Mesendoderm (in vitro differentiated cells): ENCODE measurements at regions not wholly inside any gene's neighbourhood (a gene's known extent, or its start where the extent isn't known, plus 50 kb on each side); places are given as distances from the start of the nearest gene placed in this dataset.
"Not testable (repeated sequence)": the region's sequence is repeated elsewhere in the genome, so short reads cannot be mapped to it uniquely, and the experiment has no call there.

Experiments used
- DNase-seq: peaks from one replicate; pipeline ENCODE4 v3.0.0; 2013
- H2AK5ac ChIP-seq: 2 replicates; pipeline ENCODE4 v1.6.1; 2013; ENCODE audit warnings: low read length, inconsistent platforms
- H2BK120ac ChIP-seq: 2 replicates; pipeline ENCODE4 v1.6.1; 2013; ENCODE audit warnings: low read depth, mild to moderate bottlenecking, low read length, moderate library complexity, mixed read lengths
- H2BK15ac ChIP-seq: replicated peaks from 2 replicates; pipeline ENCODE4 v1.6.1; 2013; ENCODE audit warnings: low read depth, mild to moderate bottlenecking, moderate library complexity
- H2BK5ac ChIP-seq: 2 replicates; pipeline ENCODE4 v1.6.1; 2013; ENCODE audit warnings: low read length, inconsistent platforms
- H3K18ac ChIP-seq: 2 replicates; pipeline ENCODE4 v1.6.1; 2013; ENCODE audit warnings: mild to moderate bottlenecking, low read length, mixed read lengths
- H3K23ac ChIP-seq: one replicate; pipeline ENCODE4 v1.6.1; 2013; ENCODE audit warnings: low read length
- H3K27ac ChIP-seq: 2 replicates; pipeline ENCODE4 v1.5.1; 2013; ENCODE audit warnings: low read depth, mild to moderate bottlenecking, inconsistent platforms, low read length, moderate library complexity
- H3K27me3 ChIP-seq: 2 replicates; pipeline ENCODE4 v1.6.1; 2013; ENCODE audit warnings: low read length, control low read depth, mild to moderate bottlenecking, inconsistent platforms; ENCODE audit not compliant: insufficient read depth, poor library complexity
- H3K36me3 ChIP-seq: 2 replicates; pipeline ENCODE4 v1.6.1; 2013; ENCODE audit warnings: low read length, inconsistent platforms; ENCODE audit not compliant: control insufficient read depth, insufficient read depth
- H3K4ac ChIP-seq: one replicate; pipeline ENCODE4 v1.6.1; 2013; ENCODE audit warnings: low read depth, mild to moderate bottlenecking, low read length, moderate library complexity
- H3K4me1 ChIP-seq: 2 replicates; pipeline ENCODE4 v1.6.1; 2013; ENCODE audit warnings: low read depth, low read length, inconsistent platforms; ENCODE audit not compliant: control insufficient read depth
- H3K4me2 ChIP-seq: 2 replicates; pipeline ENCODE4 v1.6.1; 2013; ENCODE audit warnings: low read length
- H3K4me3 ChIP-seq: 2 replicates; pipeline ENCODE4 v1.5.1; 2013; ENCODE audit warnings: mild to moderate bottlenecking, low read length
- H3K56ac ChIP-seq: one replicate; pipeline ENCODE4 v1.6.1; 2013; ENCODE audit warnings: low read length
- H3K79me1 ChIP-seq: 2 replicates; pipeline ENCODE4 v1.6.1; 2013; ENCODE audit warnings: low read length, inconsistent platforms
- H3K79me2 ChIP-seq: 2 replicates; pipeline ENCODE4 v1.6.1; 2013; ENCODE audit warnings: mild to moderate bottlenecking, low read length; ENCODE audit not compliant: control insufficient read depth, insufficient read depth
- H3K9ac ChIP-seq: 2 replicates; pipeline ENCODE4 v1.6.1; 2013; ENCODE audit warnings: low read length, inconsistent platforms
- H4K5ac ChIP-seq: one replicate; pipeline ENCODE4 v1.6.1; 2013; ENCODE audit warnings: low read length
- H4K8ac ChIP-seq: one replicate; pipeline ENCODE4 v1.6.1; 2013; ENCODE audit warnings: low read depth, mild to moderate bottlenecking, control low read depth, low read length, moderate library complexity
- WGBS: extraction: QIAGEN DNeasy Blood & Tissue Kit; methylation state at CpG from one replicate; pipeline ENCODE4 v1.1.7; 2013; ENCODE audit warnings: low lambda C conversion rate, missing lambda C conversion rate; ENCODE audit not compliant: insufficient coverage; ENCODE audit errors: extremely low coverage; 5-methylcytosine and 5-hydroxymethylcytosine counted together

- not testable (repeated sequence) for H3K79me1 ChIP-seq, H3K27ac ChIP-seq, H3K79me2 ChIP-seq, H4K5ac ChIP-seq, H3K18ac ChIP-seq, H3K4me2 ChIP-seq, DNase-seq, H2BK120ac ChIP-seq, H3K56ac ChIP-seq, H3K4me3 ChIP-seq, H3K9ac ChIP-seq, H3K23ac ChIP-seq, H2AK5ac ChIP-seq, H4K8ac ChIP-seq, H3K4ac ChIP-seq, H2BK5ac ChIP-seq, H2BK15ac ChIP-seq, H3K27me3 ChIP-seq, H3K4me1 ChIP-seq, H3K36me3 ChIP-seq
Measured at GRCh38 chr12:89191597-89191996, 160.7 kb downstream of the DUSP6 start.

GRCh38 chr12:89189448-89189847 is 162.9 kb downstream of the DUSP6 start:
- no peak overlapping the region for H3K27ac ChIP-seq
- no peaks in the 10 kb centered on the region for H3K79me1 ChIP-seq
- no peaks in the 10 kb centered on the region for H3K27me3 ChIP-seq
- H4K8ac ChIP-seq: no peak overlapping the region
- H3K23ac ChIP-seq: no peak overlapping the region
- no peak overlapping the region for H2BK15ac ChIP-seq
- no peaks in the 10 kb centered on the region for H3K4me1 ChIP-seq
- no peaks in the 10 kb centered on the region for H3K79me2 ChIP-seq
- no peak for DNase-seq
- H2BK120ac ChIP-seq: no peak overlapping the region
- no peak overlapping the region for H3K4ac ChIP-seq
- no peak overlapping the region for H3K56ac ChIP-seq
- no peaks in the 10 kb centered on the region for H3K36me3 ChIP-seq
- WGBS: no CpG with 5 or more reads among the region's 1 CpG
- H2BK5ac ChIP-seq: no peak overlapping the region
- H2AK5ac ChIP-seq: no peak overlapping the region
- H3K9ac ChIP-seq: no peak overlapping the region
- H3K4me2 ChIP-seq: no peak overlapping the region
- H3K4me3 ChIP-seq: no peak overlapping the region
- no peak overlapping the region for H3K18ac ChIP-seq
- H4K5ac ChIP-seq: no peak overlapping the region

- no peaks in the 10 kb centered on the region for H3K4me1 ChIP-seq
- no peak overlapping the region for H2AK5ac ChIP-seq
- no peak overlapping the region for H2BK15ac ChIP-seq
- H3K79me1 ChIP-seq: no peaks in the 10 kb centered on the region
- no peak overlapping the region for H3K56ac ChIP-seq
- H3K4me2 ChIP-seq: no peak overlapping the region
- no peak overlapping the region for H4K5ac ChIP-seq
- DNase-seq: no peak
- no peaks in the 10 kb centered on the region for H3K27me3 ChIP-seq
- H3K36me3 ChIP-seq: no peaks in the 10 kb centered on the region
- H4K8ac ChIP-seq: no peak overlapping the region
- no peak overlapping the region for H3K4me3 ChIP-seq
- H3K18ac ChIP-seq: no peak overlapping the region
- no peak overlapping the region for H2BK5ac ChIP-seq
- no peak overlapping the region for H3K27ac ChIP-seq
- no peak overlapping the region for H3K4ac ChIP-seq
- H3K9ac ChIP-seq: no peak overlapping the region
- no peak overlapping the region for H3K23ac ChIP-seq
- no peak overlapping the region for H2BK120ac ChIP-seq
- H3K79me2 ChIP-seq: no peaks in the 10 kb centered on the region
Measured at GRCh38 chr12:89187507-89187906, 164.8 kb downstream of the DUSP6 start.

GRCh38 chr12:89185889-89186288 is 166.4 kb downstream of the DUSP6 start:
- Histone ChIP-seq H4K5ac (no peak overlapping the region), H3K36me3 (no peaks in the 10 kb centered on the region), H3K9ac (no peak overlapping the region), H3K4me2 (no peak overlapping the region), H4K8ac (no peak overlapping the region), H3K4me1 (no peaks in the 10 kb centered on the region), H2BK15ac (no peak overlapping the region), H2BK5ac (no peak overlapping the region), H3K4ac (no peak overlapping the region), H3K27me3 (no peaks in the 10 kb centered on the region), H3K4me3 (no peak overlapping the region), H3K18ac (no peak overlapping the region), H2BK120ac (no peak overlapping the region), H3K27ac (no peak overlapping the region), H3K79me2 (no peaks in the 10 kb centered on the region), H2AK5ac (no peak overlapping the region), H3K56ac (no peak overlapping the region), H3K23ac (no peak overlapping the region), H3K79me1 (no peaks in the 10 kb centered on the region)
- DNase-seq: no peak
- no CpG with 5 or more reads among the region's 2 CpGs for WGBS

- H3K56ac ChIP-seq: no peak overlapping the region
- H2AK5ac ChIP-seq: no peak overlapping the region
- no peaks in the 10 kb centered on the region for H3K79me1 ChIP-seq
- no peak overlapping the region for H3K9ac ChIP-seq
- H3K18ac ChIP-seq: no peak overlapping the region
- H2BK15ac ChIP-seq: no peak overlapping the region
- H3K27me3 ChIP-seq: no peaks in the 10 kb centered on the region
- H3K4me1 ChIP-seq: no peaks in the 10 kb centered on the region
- no CpG with 5 or more reads among the region's 3 CpGs for WGBS
- no peak overlapping the region for H4K8ac ChIP-seq
- H3K4me2 ChIP-seq: no peak overlapping the region
- H3K23ac ChIP-seq: no peak overlapping the region
- no peak overlapping the region for H4K5ac ChIP-seq
- H3K27ac ChIP-seq: no peak overlapping the region
- no peaks in the 10 kb centered on the region for H3K36me3 ChIP-seq
- H3K4me3 ChIP-seq: no peak overlapping the region
- H3K4ac ChIP-seq: no peak overlapping the region
- DNase-seq: no peak
- H2BK5ac ChIP-seq: no peak overlapping the region
- H3K79me2 ChIP-seq: no peaks in the 10 kb centered on the region
- H2BK120ac ChIP-seq: no peak overlapping the region
Measured at GRCh38 chr12:89185181-89185580, 167.1 kb downstream of the DUSP6 start.

GRCh38 chr12:89183985-89184435 is 168.3 kb downstream of the DUSP6 start:
- Histone ChIP-seq H3K4me1 (no peaks in the 10 kb centered on the region), H2AK5ac (no peak overlapping the region), H3K23ac (no peak overlapping the region), H2BK120ac (no peak overlapping the region), H2BK15ac (no peak overlapping the region), H3K27ac (no peak overlapping the region), H3K36me3 (no peaks in the 10 kb centered on the region), H3K4ac (no peak overlapping the region), H3K4me2 (no peak overlapping the region), H4K8ac (no peak overlapping the region), H3K56ac (no peak overlapping the region), H3K4me3 (no peak overlapping the region), H3K79me2 (no peaks in the 10 kb centered on the region), H2BK5ac (no peak overlapping the region), H3K79me1 (no peaks in the 10 kb centered on the region), H3K9ac (no peak overlapping the region), H3K27me3 (no peaks in the 10 kb centered on the region), H3K18ac (no peak overlapping the region), H4K5ac (no peak overlapping the region)
- no peak for DNase-seq
- WGBS: 100% methylated on average over 1 of the region's 2 CpGs
